ENCODE measurements at regions not wholly inside any gene's neighbourhood (a gene's known extent, or its start where the extent isn't known, plus 50 kb on each side); places are given as distances from the start of the nearest gene placed in this dataset.

GRCh38 chr13:110773480-110773879 lies 60.0 kb downstream of the ING1 start:
- no peak for DNase-seq (ENCODE audit: low read depth in 3 of 3)

- DNase-seq (ENCODE audit: low read depth in 3 of 3), result no peak
Measured at GRCh38 chr13:110774051-110774450, 60.6 kb downstream of the ING1 start.

- DNase-seq (ENCODE audit: low read depth in 3 of 3), result no peak
Measured at GRCh38 chr13:110774490-110774889, 61.0 kb downstream of the ING1 start.

GRCh38 chr13:110775576-110775975 lies 62.1 kb downstream of the ING1 start:
- no peak for DNase-seq (ENCODE audit: low read depth in 3 of 3)

- no peak for DNase-seq (ENCODE audit: low read depth in 3 of 3)
Measured at GRCh38 chr13:110777251-110777820, 63.8 kb downstream of the ING1 start.

GRCh38 chr13:110779022-110779421 lies 65.5 kb downstream of the ING1 start:
- DNase-seq (ENCODE audit: low read depth in 3 of 3), result no peak

GRCh38 chr13:110780422-110780821 lies 66.9 kb downstream of the ING1 start:
- DNase-seq (ENCODE audit: low read depth in 3 of 3), result no peak

GRCh38 chr13:110782185-110782584 lies 68.7 kb downstream of the ING1 start:
- DNase-seq (ENCODE audit: low read depth in 3 of 3), result no peak

GRCh38 chr13:110784704-110785103 lies 71.2 kb downstream of the ING1 start:
- DNase-seq (ENCODE audit: low read depth in 3 of 3), result no peak

GRCh38 chr13:110788778-110789177 lies 75.3 kb downstream of the ING1 start:
- DNase-seq (ENCODE audit: low read depth in 3 of 3), result no peak

- DNase-seq (ENCODE audit: low read depth in 3 of 3), result no peak
Measured at GRCh38 chr13:110789871-110790270, 76.4 kb downstream of the ING1 start.

- no peak for DNase-seq (ENCODE audit: low read depth in 3 of 3)
Measured at GRCh38 chr13:110790371-110790770, 76.9 kb downstream of the ING1 start.

- DNase-seq (ENCODE audit: low read depth in 3 of 3), result no peak
Measured at GRCh38 chr13:110794209-110794608, 80.7 kb downstream of the ING1 start.

GRCh38 chr13:110797230-110797877 lies 83.9 kb downstream of the ING1 start:
- no peak for DNase-seq (ENCODE audit: low read depth in 3 of 3)

- no peak for DNase-seq (ENCODE audit: low read depth in 3 of 3)
Measured at GRCh38 chr13:110798081-110798994, 84.8 kb downstream of the ING1 start.

GRCh38 chr13:110799246-110800236 lies 86.0 kb downstream of the ING1 start:
- no peak for DNase-seq (ENCODE audit: low read depth in 3 of 3)

- no peak for DNase-seq (ENCODE audit: low read depth in 3 of 3)
Measured at GRCh38 chr13:110801044-110801443, 87.5 kb downstream of the ING1 start.

- no peak for DNase-seq (ENCODE audit: low read depth in 3 of 3)
Measured at GRCh38 chr13:110802260-110802659, 88.8 kb downstream of the ING1 start.

GRCh38 chr13:110806636-110807035 lies 93.1 kb downstream of the ING1 start:
- no peak for DNase-seq (ENCODE audit: low read depth in 3 of 3)

GRCh38 chr13:110807546-110807945 lies 94.0 kb downstream of the ING1 start:
- DNase-seq (ENCODE audit: low read depth in 3 of 3), result no peak

- no peak for DNase-seq (ENCODE audit: low read depth in 3 of 3)
Measured at GRCh38 chr13:110808138-110808537, 94.6 kb downstream of the ING1 start.

Data from stimulated activated CD4-positive, alpha-beta T cell treated with anti-CD3 and anti-CD28 coated beads, TNF-alpha, amount 100 ng/mL, for 24 hours (primary cell).